H9 (cell line): ENCODE measurements at regions not wholly inside any gene's neighbourhood (a gene's known extent, or its start where the extent isn't known, plus 50 kb on each side); places are given as distances from the start of the nearest gene placed in this dataset.

Experiments used
- DNase-seq: peaks from one replicate; pipeline ENCODE4 v3.0.0-alpha.2; 2017
- H2AFZ ChIP-seq: one replicate; pipeline ENCODE4 v1.6.1; 2013; ENCODE audit warnings: mild to moderate bottlenecking, low read length, control low read depth, moderate library complexity
- H2AK5ac ChIP-seq: 2 replicates; pipeline ENCODE4 v1.6.1; 2013; ENCODE audit warnings: low read length, control low read depth, mixed read lengths; ENCODE audit not compliant: insufficient read length
- H2BK120ac ChIP-seq: one replicate; pipeline ENCODE4 v1.6.1; 2013; ENCODE audit warnings: low read depth, mild to moderate bottlenecking, low read length, control low read depth, inconsistent platforms; ENCODE audit not compliant: poor library complexity, severe bottlenecking
- H2BK12ac ChIP-seq: 2 replicates; pipeline ENCODE4 v1.6.1; 2013; ENCODE audit warnings: low read length, control low read depth, mixed read lengths, low read depth; ENCODE audit not compliant: insufficient read length
- H2BK15ac ChIP-seq: 2 replicates; pipeline ENCODE4 v1.6.1; 2013; ENCODE audit warnings: low read depth, low read length, control low read depth
- H2BK20ac ChIP-seq: one replicate; pipeline ENCODE4 v1.6.1; 2013; ENCODE audit warnings: low read depth, mild to moderate bottlenecking, low read length, control low read depth, inconsistent platforms; ENCODE audit not compliant: poor library complexity, severe bottlenecking
- H2BK5ac ChIP-seq: 2 replicates; pipeline ENCODE4 v1.6.1; 2013; ENCODE audit warnings: low read length, control low read depth, mixed read lengths; ENCODE audit not compliant: insufficient read length
- H3K14ac ChIP-seq: 2 replicates; pipeline ENCODE4 v1.6.1; 2013; ENCODE audit warnings: low read length, control low read depth; ENCODE audit not compliant: insufficient read depth
- H3K18ac ChIP-seq: 2 replicates; pipeline ENCODE4 v1.6.1; 2013; ENCODE audit warnings: low read depth, mild to moderate bottlenecking, mixed read lengths, low read length, control low read depth; ENCODE audit not compliant: insufficient read length
- H3K23ac ChIP-seq: 2 replicates; pipeline ENCODE4 v1.6.1; 2013; ENCODE audit warnings: low read length, control low read depth, mixed read lengths, low read depth; ENCODE audit not compliant: insufficient read length
- H3K23me2 ChIP-seq: 2 replicates; pipeline ENCODE4 v1.6.1; 2013; ENCODE audit warnings: low read depth, mild to moderate bottlenecking, mixed read lengths, low read length, control low read depth; ENCODE audit not compliant: insufficient read length, poor library complexity, severe bottlenecking
- H3K27ac ChIP-seq: 2 replicates; pipeline ENCODE4 v1.5.1; 2013; ENCODE audit warnings: low read length, control low read depth, mixed read lengths, low read depth; ENCODE audit not compliant: insufficient read length
- H3K27me3 ChIP-seq: 2 replicates; pipeline ENCODE4 v1.6.1; 2013; ENCODE audit warnings: low read length, control low read depth, inconsistent platforms; ENCODE audit not compliant: insufficient read depth
- H3K4ac ChIP-seq: 2 replicates; pipeline ENCODE4 v1.6.1; 2013; ENCODE audit warnings: low read depth, mild to moderate bottlenecking, control low read depth, inconsistent platforms, low read length, moderate library complexity
- H3K4me1 ChIP-seq: 2 replicates; pipeline ENCODE4 v1.6.1; 2013; ENCODE audit warnings: low read length, control low read depth, inconsistent platforms; ENCODE audit not compliant: insufficient read depth
- H3K4me2 ChIP-seq: 2 replicates; pipeline ENCODE4 v1.6.1; 2013; ENCODE audit warnings: low read length, control low read depth, mixed read lengths; ENCODE audit not compliant: insufficient read length, insufficient read depth
- H3K56ac ChIP-seq: 2 replicates; pipeline ENCODE4 v1.6.1; 2013; ENCODE audit warnings: low read depth, mild to moderate bottlenecking, mixed read lengths, low read length, control low read depth; ENCODE audit not compliant: insufficient read length
- H3K79me1 ChIP-seq: 2 replicates; pipeline ENCODE4 v1.6.1; 2013; ENCODE audit warnings: low read depth, mild to moderate bottlenecking, moderate library complexity, low read length, control low read depth, inconsistent platforms; ENCODE audit not compliant: insufficient read depth, poor library complexity, severe bottlenecking
- H3K79me2 ChIP-seq: 2 replicates; pipeline ENCODE4 v1.6.1; 2013; ENCODE audit warnings: low read length, control low read depth, inconsistent platforms; ENCODE audit not compliant: insufficient read depth
- H3K9ac ChIP-seq: 2 replicates; pipeline ENCODE4 v1.6.1; 2013; ENCODE audit warnings: low read length, control low read depth, mixed read lengths; ENCODE audit not compliant: insufficient read length; ENCODE audit errors: extremely low read depth
- H3K9me3 ChIP-seq: one replicate; pipeline ENCODE4 v1.6.1; 2013; ENCODE audit warnings: low read depth, low read length, inconsistent platforms; ENCODE audit not compliant: control insufficient read depth
- H3T11ph ChIP-seq: one replicate; pipeline ENCODE4 v1.6.1; 2013; ENCODE audit warnings: mild to moderate bottlenecking, low read length, control low read depth, inconsistent platforms
- H4K20me1 ChIP-seq: one replicate; pipeline ENCODE4 v1.6.1; 2013; ENCODE audit not compliant: control insufficient read depth, insufficient read length, insufficient read depth
- H4K5ac ChIP-seq: 2 replicates; pipeline ENCODE4 v1.6.1; 2013; ENCODE audit warnings: low read depth, mild to moderate bottlenecking, mixed read lengths, low read length, control low read depth; ENCODE audit not compliant: insufficient read length
- H4K8ac ChIP-seq: replicated peaks from 2 replicates; pipeline ENCODE4 v1.6.1; 2013; ENCODE audit warnings: low read length, control low read depth, mixed read lengths, low read depth; ENCODE audit not compliant: insufficient read length
- H4K91ac ChIP-seq: 2 replicates; pipeline ENCODE4 v1.6.1; 2013; ENCODE audit warnings: low read depth, mild to moderate bottlenecking, moderate library complexity, mixed read lengths, low read length, control low read depth; ENCODE audit not compliant: insufficient read length
- H3K27ac Mint-ChIP-seq, 3 experiments: 2 replicates in 2 of 3; 3 replicates in 1 of 3; pipeline ENCODE4 v1.8.0; 2020 to 2021; ENCODE audit warnings: mixed read lengths in 3 of 3, mild to moderate bottlenecking in 1 of 3, moderate library complexity in 1 of 3
- H3K27me3 Mint-ChIP-seq: 2 replicates; pipeline ENCODE4 v1.8.0; 2021; ENCODE audit warnings: low read depth, mild to moderate bottlenecking, moderate library complexity, mixed read lengths
- H3K36me3 Mint-ChIP-seq, 3 experiments: 2 replicates in 2 of 3; 3 replicates in 1 of 3; pipeline ENCODE4 v1.8.0; 2020 to 2021; ENCODE audit warnings: low read depth in 3 of 3, mixed read lengths in 3 of 3; ENCODE audit not compliant: insufficient read depth in 1 of 3
- H3K4me1 Mint-ChIP-seq, 2 experiments: 2 replicates each; pipeline ENCODE4 v1.8.0; 2020; ENCODE audit warnings: mixed read lengths in 2 of 2
- H3K4me3 Mint-ChIP-seq, 2 experiments: 2 replicates in 1 of 2; 3 replicates in 1 of 2; pipeline ENCODE4 v1.8.0; 2020 to 2021; ENCODE audit warnings: mild to moderate bottlenecking in 2 of 2, mixed read lengths in 2 of 2, moderate library complexity in 1 of 2
- H3K9me3 Mint-ChIP-seq, 2 experiments: 2 replicates in 1 of 2; 3 replicates in 1 of 2; pipeline ENCODE4 v1.8.0; 2020; ENCODE audit warnings: mild to moderate bottlenecking in 2 of 2, mixed read lengths in 2 of 2, moderate library complexity in 1 of 2
- WGBS: extraction: QIAGEN DNeasy Blood & Tissue Kit; methylation state at CpG from one replicate; pipeline ENCODE4 v1.1.7; 2013; ENCODE audit warnings: missing lambda C conversion rate, low lambda C conversion rate, mixed read lengths; ENCODE audit not compliant: insufficient read length; ENCODE audit errors: extremely low coverage; 5-methylcytosine and 5-hydroxymethylcytosine counted together
- TF ChIP-seq, protein P1 (sequence below): fragments of 200-600 bp; sonication (generic); conservative IDR thresholded peaks from 3 replicates; pipeline ENCODE4 v1.8.0; 2021; ENCODE audit warnings: antibody characterized with exemption, mild to moderate bottlenecking

- Histone ChIP-seq H3K23me2 (no peaks in the 10 kb centered on the region), H2BK20ac (no peak overlapping the region), H2BK12ac (no peak overlapping the region), H3K9me3 (no peaks in the 10 kb centered on the region), H4K20me1 (no peaks in the 10 kb centered on the region), H3T11ph (no peak overlapping the region), H2AFZ (no peak overlapping the region), H3K18ac (no peak overlapping the region), H2BK15ac (no peak overlapping the region), H2BK120ac (no peak overlapping the region), H2AK5ac (no peak overlapping the region), H4K8ac (no peak overlapping the region), H4K91ac (no peak overlapping the region), H3K23ac (no peak overlapping the region), H3K27ac (no peak overlapping the region), H3K27me3 (no peaks in the 10 kb centered on the region), H3K4me2 (no peak overlapping the region), H3K4ac (no peak overlapping the region), H3K79me2 (no peaks in the 10 kb centered on the region), H4K5ac (no peak overlapping the region), H2BK5ac (no peak overlapping the region), H3K9ac (no peak overlapping the region), H3K56ac (no peak overlapping the region), H3K79me1 (no peaks in the 10 kb centered on the region), H3K4me1 (peaks cover 3% of the 10 kb centered on the region; the same call in 1 of the 2 replicates), H3K14ac (no peak overlapping the region)
- no peaks in the 10 kb centered on the region for H3K9me3 Mint-ChIP-seq
- no peak for DNase-seq
- no peak overlapping the region for H3K27ac Mint-ChIP-seq
- peaks cover 4% of the 10 kb centered on the region for H3K27me3 Mint-ChIP-seq
- TF ChIP-seq, protein P1, sequence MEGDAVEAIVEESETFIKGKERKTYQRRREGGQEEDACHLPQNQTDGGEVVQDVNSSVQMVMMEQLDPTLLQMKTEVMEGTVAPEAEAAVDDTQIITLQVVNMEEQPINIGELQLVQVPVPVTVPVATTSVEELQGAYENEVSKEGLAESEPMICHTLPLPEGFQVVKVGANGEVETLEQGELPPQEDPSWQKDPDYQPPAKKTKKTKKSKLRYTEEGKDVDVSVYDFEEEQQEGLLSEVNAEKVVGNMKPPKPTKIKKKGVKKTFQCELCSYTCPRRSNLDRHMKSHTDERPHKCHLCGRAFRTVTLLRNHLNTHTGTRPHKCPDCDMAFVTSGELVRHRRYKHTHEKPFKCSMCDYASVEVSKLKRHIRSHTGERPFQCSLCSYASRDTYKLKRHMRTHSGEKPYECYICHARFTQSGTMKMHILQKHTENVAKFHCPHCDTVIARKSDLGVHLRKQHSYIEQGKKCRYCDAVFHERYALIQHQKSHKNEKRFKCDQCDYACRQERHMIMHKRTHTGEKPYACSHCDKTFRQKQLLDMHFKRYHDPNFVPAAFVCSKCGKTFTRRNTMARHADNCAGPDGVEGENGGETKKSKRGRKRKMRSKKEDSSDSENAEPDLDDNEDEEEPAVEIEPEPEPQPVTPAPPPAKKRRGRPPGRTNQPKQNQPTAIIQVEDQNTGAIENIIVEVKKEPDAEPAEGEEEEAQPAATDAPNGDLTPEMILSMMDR = no peak
- WGBS = no CpG with 5 or more reads among the region's 3 CpGs
- H3K4me1 Mint-ChIP-seq = peaks cover 17% of the 10 kb centered on the region in 2 experiments
- H3K36me3 Mint-ChIP-seq = no peaks in the 10 kb centered on the region
- H3K4me3 Mint-ChIP-seq = no peak overlapping the region
Measured at GRCh38 chr5:171640480-171640879, 145.1 kb upstream of the SMIM23 start.
